HuH-7.5 (cell line): ENCODE measurements at regions not wholly inside any gene's neighbourhood (a gene's known extent, or its start where the extent isn't known, plus 50 kb on each side); places are given as distances from the start of the nearest gene placed in this dataset.

Experiments
- DNase-seq: peaks from one replicate; pipeline ENCODE4 v3.0.0; 2011; ENCODE audit warnings: low spot score

- no peak for DNase-seq
These were observed 51.0 kb upstream of the PRB2 start for GRCh38 chr12:11446372-11446771.

DNA sequence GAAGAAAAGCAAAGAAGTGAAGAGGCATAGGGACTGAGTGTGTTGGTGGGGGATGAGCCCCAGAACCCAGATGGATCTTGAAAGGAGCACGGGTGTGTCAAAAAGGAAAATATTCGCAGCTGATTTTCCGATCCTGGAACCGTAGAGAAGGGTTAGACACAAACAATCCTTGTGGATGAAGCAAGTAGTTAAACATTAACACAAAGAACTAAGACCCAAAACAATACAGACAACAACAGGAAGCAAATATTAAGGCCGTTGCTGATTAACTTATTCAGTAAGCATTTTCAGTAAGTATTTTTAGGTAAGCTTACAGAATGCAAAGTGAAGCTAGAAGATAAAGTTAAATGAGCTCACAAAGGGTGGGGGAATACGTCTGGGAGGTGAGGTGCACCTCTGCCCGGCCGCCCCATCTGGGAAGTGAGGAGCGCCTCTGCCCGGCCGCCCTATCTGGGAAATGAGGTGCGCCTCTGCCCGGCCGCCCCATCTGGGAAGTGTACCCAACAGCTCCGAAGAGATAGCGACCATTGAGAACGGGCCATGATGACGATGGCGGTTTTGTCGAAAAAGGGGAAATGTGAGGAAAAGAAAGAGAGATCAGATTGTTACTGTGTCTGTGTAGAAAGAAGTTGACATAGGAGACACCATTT, 62.8 kb upstream of the PRB2 start:
- no peak for DNase-seq

DNA sequence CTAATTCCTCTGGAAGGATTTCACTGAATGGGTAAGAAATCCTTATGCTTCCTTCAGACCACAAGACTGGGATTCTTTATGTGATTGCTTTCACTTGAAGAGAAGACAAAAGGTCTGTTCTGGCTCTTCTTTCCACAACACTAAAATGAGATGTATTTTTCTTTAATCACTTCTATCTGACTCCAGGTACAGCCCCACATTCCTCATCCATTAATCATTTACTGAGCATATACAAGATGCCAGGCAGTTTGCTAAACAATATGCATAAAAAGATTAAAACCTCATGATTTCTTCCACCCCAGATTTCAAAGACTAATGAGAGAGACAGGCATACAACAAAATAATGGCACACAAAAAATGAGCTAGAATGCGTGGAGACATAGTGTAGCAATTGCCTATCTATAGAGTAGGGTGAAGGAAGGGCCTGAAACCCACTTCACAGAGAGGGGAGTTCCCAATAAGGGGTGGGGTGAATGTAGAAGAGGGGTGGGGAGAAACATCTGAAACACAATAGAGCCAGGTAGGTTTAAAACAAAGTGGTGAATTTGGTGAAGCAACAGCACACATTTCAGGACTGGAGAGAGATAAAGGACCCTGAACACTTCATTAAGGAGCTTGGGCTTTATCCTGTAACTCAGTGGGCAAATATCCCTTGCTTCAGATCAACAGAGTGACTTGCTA, 65.1 kb upstream of the PRB2 start:
- no peak for DNase-seq

DNA sequence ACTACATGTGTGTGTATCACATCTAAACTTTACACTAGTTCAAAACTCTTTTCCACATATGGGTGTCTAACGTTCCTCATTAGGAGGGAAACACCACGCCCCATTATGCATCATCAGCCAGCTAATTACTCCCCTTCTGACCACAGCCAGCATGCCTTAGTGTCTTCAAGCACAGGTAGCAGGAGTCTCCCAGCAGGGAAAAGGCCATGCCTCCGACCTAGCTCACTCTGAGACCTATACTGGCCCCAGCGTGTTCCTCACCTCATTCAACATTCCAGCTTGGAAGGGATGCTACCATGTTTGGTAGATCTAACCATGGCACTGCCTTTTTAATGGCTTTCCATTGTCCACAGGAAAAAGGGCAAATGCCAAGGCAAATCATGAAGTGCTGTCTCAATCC, 66.1 kb upstream of the PRB2 start:
- DNase-seq, result no peak

- no peak for DNase-seq
These were observed 81.7 kb upstream of the PRB2 start for GRCh38 chr12:11477110-11477509.

GRCh38 chr12:11482955-11483354, 87.6 kb upstream of the PRB2 start:
- no peak for DNase-seq

- DNase-seq, result no peak
These were observed 91.5 kb upstream of the PRB2 start for GRCh38 chr12:11486623-11487444.

- DNase-seq, result no peak
These were observed 100.9 kb upstream of the PRB2 start for GRCh38 chr12:11496157-11496851.

- DNase-seq, result no peak
These were observed 102.1 kb upstream of the PRB2 start for GRCh38 chr12:11497438-11497837.

GRCh38 chr12:11497995-11498394, 102.6 kb upstream of the PRB2 start:
- DNase-seq, result no peak

GRCh38 chr12:11498574-11498973, 103.2 kb upstream of the PRB2 start:
- DNase-seq, result peak; percentile 29

DNA sequence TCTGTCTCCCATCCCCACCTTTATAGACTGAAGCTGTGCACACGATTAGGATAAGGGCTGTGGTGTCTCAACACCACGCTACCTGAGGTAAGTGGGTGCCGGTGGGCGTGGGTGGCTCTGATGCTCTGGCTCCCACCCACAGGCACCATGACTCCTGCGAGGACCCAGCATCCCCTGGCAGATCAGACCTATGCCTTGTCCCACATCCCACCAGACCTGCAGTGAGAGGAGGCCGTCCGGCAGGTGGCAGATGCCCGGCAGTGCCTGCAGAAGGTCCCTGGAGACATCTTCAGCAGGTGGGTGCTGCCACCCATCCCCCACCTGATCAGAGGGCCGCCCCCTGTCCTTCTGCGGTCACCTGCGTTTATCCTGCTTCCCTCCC, 104.4 kb upstream of the PRB2 start:
- no peak for DNase-seq

DNA sequence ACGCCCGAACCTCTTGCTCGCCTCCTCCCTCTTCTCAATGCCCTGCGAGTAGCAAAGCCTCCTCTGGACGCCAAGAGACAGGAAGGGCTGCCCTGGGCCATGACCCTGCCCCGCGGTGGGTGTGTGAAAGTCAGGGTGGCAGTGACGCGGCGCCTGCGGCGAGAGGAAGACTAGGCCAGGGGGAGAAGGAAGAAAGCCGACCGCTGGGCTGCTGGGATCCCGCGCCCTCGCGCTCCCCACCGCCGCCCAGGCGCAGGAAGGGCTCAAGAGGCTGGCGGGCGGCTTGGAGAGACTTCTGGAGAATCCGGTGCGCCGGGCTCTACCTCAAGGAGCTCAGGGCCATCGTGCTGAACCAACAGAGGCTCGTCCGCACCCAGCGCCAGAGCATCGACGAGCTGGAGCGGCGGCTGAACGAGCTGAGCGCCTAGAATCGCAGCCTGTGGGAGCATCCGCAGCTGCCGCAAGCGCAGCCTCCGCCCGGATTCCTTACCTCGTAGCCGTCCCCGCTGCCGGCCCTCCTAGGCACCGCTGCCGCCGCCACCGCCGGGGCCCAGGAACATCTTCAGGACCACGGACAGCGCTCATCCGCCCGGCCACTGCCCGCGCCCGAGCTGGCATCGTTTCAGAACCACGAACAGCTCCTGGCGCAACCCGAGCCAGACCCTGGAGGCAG, 105.0 kb upstream of the PRB2 start:
- peak; percentile 60 for DNase-seq

- no peak for DNase-seq
These were observed 105.5 kb upstream of the PRB2 start for GRCh38 chr12:11500861-11501230.

GRCh38 chr12:11508699-11509098, 113.3 kb upstream of the PRB2 start:
- DNase-seq, result no peak

DNA sequence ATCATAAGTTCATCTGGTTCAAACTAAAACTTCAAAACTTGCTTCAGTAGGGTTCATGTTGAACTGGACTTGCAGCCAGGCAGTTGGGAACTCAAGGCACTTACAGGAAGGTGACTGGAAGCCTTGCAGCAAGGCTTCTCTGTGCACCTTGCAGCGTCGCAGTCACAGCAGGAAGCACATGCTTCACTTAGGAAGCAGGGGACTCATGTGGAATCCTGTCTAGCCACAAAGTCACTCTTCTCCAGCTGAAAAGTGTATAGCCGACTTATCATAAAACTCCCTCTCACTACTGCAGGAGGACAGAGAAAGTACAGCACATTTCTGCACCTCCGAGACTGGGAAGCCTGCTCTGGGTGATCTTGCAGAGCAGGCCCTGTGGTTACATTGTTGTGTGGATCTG, 114.0 kb upstream of the PRB2 start:
- no peak for DNase-seq

DNA sequence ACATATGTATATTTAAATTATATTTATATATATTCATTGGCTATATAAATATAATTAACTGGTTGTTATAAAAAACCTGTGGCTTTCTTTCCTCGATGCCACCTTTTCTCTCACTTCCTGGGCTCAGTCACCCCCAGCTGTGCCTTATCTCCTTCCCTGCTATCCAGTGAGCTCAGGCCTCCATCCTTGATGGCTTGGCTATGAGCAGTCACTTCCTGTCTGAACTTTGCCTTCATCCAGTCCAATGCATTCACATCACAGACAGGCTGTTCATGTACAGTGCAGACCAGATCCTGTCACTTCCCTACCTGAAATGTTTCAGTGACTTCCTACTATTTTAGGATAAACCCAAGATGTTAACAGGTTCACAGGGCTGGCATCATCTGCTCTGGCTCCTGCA, 115.3 kb upstream of the PRB2 start:
- no peak for DNase-seq

DNA sequence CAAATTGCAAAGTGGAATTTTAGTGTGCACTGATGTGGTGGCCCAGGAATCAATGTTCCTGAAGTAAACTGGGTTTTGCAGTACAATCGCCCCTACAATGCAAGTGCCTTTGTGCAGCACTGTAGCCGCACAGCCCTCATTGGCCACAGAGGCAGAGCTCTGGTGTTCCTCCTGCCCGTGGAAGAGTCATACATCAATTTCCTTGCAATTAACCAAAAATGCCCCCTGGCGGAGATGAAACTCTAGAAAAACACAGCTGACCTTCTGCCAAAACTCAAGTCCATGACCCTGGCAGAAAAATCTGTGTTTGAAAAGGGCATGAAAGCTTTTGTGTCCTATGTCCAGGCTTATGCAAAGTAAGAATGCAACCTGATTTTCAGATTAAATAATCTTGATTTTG, 117.9 kb upstream of the PRB2 start:
- no peak for DNase-seq

DNA sequence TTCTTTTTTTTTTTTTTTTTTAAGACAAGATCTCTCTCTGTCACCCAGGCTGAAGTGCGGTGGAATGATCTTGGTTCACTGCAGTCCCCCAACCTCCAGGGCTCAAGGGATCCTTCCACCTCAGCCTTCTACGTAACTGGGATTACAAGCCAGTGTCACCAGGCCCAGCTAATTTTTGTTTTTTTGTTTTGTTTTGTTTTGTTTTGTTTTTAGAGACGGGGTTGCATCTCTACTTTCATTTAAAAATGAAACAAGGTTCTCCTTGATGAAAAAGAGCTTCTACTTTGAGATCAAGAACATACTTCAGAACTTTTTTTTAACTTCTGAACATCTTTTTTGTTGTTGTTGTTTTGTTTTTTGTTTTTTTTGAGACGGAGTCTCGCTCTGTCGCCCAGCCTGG, 121.7 kb upstream of the PRB2 start:
- no peak for DNase-seq

DNA sequence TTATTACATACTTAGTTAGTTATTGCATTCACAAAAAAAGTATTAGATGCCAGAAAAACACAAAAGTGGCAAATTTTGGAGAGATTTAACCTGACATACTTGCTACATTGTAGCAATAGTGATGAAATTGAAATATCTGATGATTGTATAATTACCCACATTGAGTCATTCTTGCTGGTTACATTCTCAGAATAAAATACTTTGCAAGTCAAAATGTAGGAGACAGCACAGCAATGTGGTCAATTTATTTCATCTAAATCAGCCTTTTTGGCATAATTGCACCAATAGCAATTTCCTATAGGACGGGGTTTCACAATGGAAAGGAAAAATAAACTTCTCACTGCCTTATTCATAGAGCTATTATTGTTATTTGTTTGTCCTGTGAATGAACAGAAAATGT, 125.0 kb upstream of the ETV6 start:
- no peak for DNase-seq

- no peak for DNase-seq
These were observed 115.4 kb upstream of the ETV6 start for GRCh38 chr12:11534064-11534463.

DNA sequence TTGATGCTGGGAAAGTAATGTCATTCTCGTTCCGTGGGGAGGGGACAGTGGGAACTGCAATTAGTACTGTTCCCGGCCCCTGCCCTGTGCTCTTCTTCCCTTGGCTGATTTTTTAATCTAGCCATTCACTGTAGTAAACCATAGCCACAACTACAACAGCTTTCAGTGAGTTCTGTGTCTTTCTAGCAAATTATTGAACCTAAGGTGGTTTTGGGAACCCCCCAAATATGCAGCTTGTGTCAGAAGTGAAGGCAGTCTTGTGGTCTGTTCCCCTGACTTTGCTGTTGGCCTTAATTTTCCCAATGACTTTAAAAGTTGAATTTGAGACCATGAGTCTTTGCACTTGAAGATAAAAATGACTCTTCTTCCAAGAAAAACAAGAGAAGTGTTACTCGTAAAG, 114.3 kb upstream of the ETV6 start:
- no peak for DNase-seq
